NCI-H146 (cell line): ENCODE measurements at regions not wholly inside any gene's neighbourhood (a gene's known extent, or its start where the extent isn't known, plus 50 kb on each side); places are given as distances from the start of the nearest gene placed in this dataset.
"Not testable (repeated sequence)": the region's sequence is repeated elsewhere in the genome, so short reads cannot be mapped to it uniquely, and the experiment has no call there.

Source experiments
- DNase-seq: peaks from one replicate; lab custom pipeline; 2025; lab: John Stamatoyannopoulos, UW

- no peak for DNase-seq
Measured at GRCh38 chr21:31455506-31455905, 111.4 kb upstream of the TIAM1 start.

- DNase-seq: no peak
Measured at GRCh38 chr21:31450980-31451379, 106.9 kb upstream of the TIAM1 start.

- DNase-seq: no peak
Measured at GRCh38 chr21:31449921-31450535, 106.0 kb upstream of the TIAM1 start.

- DNase-seq: no peak
Measured at GRCh38 chr21:31448496-31448895, 104.4 kb upstream of the TIAM1 start.

GRCh38 chr21:31447505-31447904 lies 103.4 kb upstream of the TIAM1 start:
- no peak for DNase-seq

- DNase-seq: no peak
Measured at GRCh38 chr21:31446226-31446855, 102.3 kb upstream of the TIAM1 start.

- no peak for DNase-seq
Measured at GRCh38 chr21:31445137-31445536, 101.1 kb upstream of the TIAM1 start.

GRCh38 chr21:31443736-31444521 lies 99.9 kb upstream of the TIAM1 start:
- DNase-seq: no peak

- DNase-seq: no peak
Measured at GRCh38 chr21:31442339-31442738, 98.3 kb upstream of the TIAM1 start.

- DNase-seq: no peak
Measured at GRCh38 chr21:31429506-31429905, 85.4 kb upstream of the TIAM1 start.

- no peak for DNase-seq
Measured at GRCh38 chr21:31426235-31426797, 82.3 kb upstream of the TIAM1 start.

GRCh38 chr21:31425138-31425537 lies 81.1 kb upstream of the TIAM1 start:
- DNase-seq: no peak

GRCh38 chr21:31424058-31424457 lies 80.0 kb upstream of the TIAM1 start:
- no peak for DNase-seq

GRCh38 chr21:31420988-31421387 lies 76.9 kb upstream of the TIAM1 start:
- DNase-seq: no peak

GRCh38 chr21:31420354-31420753 lies 76.3 kb upstream of the TIAM1 start:
- no peak for DNase-seq

GRCh38 chr21:31418377-31419001 lies 74.4 kb upstream of the TIAM1 start:
- no peak for DNase-seq

GRCh38 chr21:31417214-31417613 lies 73.2 kb upstream of the TIAM1 start:
- DNase-seq: not testable (repeated sequence)

- DNase-seq: no peak
Measured at GRCh38 chr21:31416465-31416864, 72.4 kb upstream of the TIAM1 start.

GRCh38 chr21:31414263-31415000 lies 70.4 kb upstream of the TIAM1 start:
- no peak for DNase-seq

GRCh38 chr21:31413698-31414097 lies 69.6 kb upstream of the TIAM1 start:
- DNase-seq: no peak

- no peak for DNase-seq
Measured at GRCh38 chr21:31410499-31411131, 66.6 kb upstream of the TIAM1 start.
